Prostate gland (tissue), 2 donors: ENCODE measurements at regions not wholly inside any gene's neighbourhood (a gene's known extent, or its start where the extent isn't known, plus 50 kb on each side); places are given as distances from the start of the nearest gene placed in this dataset.

ENCODE experiments used
- POLR2A ChIP-seq: fragments of 450-650 bp; IDR thresholded peaks from one replicate; pipeline ENCODE4 v1.6.1; 2016; ENCODE audit warnings: antibody characterized with exemption, mild to moderate bottlenecking
- POLR2AphosphoS5 ChIP-seq: sonication (generic); formaldehyde crosslinking; IDR thresholded peaks from one replicate; pipeline ENCODE4 v1.6.1; 2017; ENCODE audit warnings: antibody characterized with exemption
- TF ChIP-seq, protein P1 (sequence below), 4 experiments: fragments of 200-600 bp in 2 of 4; fragments of 450-650 bp in 2 of 4; sonication (generic) in 2 of 4; IDR thresholded peaks; 1 replicate in 3 of 4; 2 replicates in 1 of 4; pipeline ENCODE4 v1.5.1; 2016 to 2019; ENCODE audit warnings: antibody characterized with exemption in 4 of 4, mild to moderate bottlenecking in 2 of 4, moderate library complexity in 2 of 4

DNA sequence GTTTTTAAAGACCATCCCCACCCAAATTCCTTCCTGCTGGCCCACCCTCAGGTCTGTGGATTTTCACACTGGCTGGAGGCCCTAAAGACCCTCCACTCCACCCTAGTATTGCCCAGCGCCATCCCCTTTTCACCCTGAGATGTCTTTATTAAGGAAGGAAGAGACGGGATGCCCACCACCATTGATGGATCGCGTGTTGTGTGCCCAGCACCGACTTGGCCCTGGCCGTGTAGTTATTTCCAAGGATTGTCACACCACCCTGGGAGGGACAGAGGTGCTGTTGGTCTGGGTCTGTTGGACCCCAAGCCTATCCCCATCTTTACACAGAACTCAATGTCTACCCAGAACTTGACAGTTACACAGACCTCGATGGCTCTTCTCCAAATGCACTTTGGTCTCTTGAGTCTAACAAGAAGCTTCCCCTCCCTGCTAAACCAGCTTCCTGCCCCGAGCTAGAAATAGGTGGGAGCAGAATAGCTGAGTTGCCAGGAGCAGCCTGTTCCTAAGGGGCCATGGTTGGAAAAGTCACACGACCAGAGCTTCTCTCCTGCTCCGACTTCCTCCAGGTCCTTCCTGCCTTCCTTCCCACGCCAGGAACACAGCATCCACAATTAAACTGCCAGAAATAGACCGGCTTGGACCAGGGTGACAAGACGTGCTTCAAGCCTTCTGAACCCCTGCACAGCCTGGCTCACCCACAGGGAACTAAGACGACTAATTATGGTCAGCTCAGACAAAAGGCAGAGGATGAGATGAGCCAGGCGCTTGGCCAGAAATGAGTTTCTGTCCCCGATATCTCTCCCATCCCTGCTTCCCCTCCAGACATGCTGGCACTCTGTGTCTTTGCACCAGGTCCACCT lies 139.5 kb upstream of the CHST15 start:
- TF ChIP-seq, protein P1, sequence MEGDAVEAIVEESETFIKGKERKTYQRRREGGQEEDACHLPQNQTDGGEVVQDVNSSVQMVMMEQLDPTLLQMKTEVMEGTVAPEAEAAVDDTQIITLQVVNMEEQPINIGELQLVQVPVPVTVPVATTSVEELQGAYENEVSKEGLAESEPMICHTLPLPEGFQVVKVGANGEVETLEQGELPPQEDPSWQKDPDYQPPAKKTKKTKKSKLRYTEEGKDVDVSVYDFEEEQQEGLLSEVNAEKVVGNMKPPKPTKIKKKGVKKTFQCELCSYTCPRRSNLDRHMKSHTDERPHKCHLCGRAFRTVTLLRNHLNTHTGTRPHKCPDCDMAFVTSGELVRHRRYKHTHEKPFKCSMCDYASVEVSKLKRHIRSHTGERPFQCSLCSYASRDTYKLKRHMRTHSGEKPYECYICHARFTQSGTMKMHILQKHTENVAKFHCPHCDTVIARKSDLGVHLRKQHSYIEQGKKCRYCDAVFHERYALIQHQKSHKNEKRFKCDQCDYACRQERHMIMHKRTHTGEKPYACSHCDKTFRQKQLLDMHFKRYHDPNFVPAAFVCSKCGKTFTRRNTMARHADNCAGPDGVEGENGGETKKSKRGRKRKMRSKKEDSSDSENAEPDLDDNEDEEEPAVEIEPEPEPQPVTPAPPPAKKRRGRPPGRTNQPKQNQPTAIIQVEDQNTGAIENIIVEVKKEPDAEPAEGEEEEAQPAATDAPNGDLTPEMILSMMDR (IDR thresholded peaks at IDR 0.05) = no peak
- no peak for TF ChIP-seq POLR2A
- peak; percentile 56 for TF ChIP-seq POLR2AphosphoS5
